OCI-LY1 (cell line): ENCODE measurements at regions not wholly inside any gene's neighbourhood (a gene's known extent, or its start where the extent isn't known, plus 50 kb on each side); places are given as distances from the start of the nearest gene placed in this dataset.

Source experiments
- CTCF ChIP-seq: fragments of 200-600 bp; sonication (generic), shearing (Covaris generic); IDR thresholded peaks from 2 replicates; pipeline ENCODE4 v1.5.1; 2017; ENCODE audit warnings: mild to moderate bottlenecking, antibody characterized with exemption, low read length, moderate library complexity, mixed read lengths
- EZH2 ChIP-seq: fragments of 200-600 bp; sonication (generic), shearing (Covaris generic); IDR thresholded peaks from 2 replicates; pipeline ENCODE4 v1.8.0; 2017; ENCODE audit warnings: borderline replicate concordance, mixed run types, mild to moderate bottlenecking, antibody characterized with exemption, low read length, moderate library complexity, mixed read lengths

DNA sequence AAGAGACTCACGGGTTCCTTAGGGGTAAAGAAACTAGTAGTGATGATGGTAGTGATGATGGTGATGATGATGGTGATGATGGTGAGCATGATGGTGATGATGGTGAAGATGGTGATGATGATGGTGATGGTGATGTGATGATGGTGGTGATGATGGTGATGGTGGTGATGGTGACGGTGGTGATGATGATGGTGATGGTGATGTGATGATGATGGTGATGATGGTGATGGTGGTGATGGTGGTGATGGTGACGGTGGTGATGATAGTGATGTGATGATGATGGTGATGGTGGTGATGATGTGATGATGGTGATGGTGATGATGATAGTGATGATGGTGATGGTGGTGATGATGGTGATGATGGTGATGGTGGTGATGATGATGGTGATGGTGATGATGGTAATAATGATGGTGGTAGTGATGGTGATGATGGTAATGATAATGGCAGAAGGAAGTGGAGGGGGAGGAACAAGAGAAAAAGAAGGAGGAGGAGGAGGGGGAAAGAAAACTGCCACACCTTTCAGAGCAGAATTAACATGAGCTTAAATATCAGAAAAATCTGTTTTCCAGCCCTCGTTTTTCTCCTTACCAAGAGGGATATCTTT lies 85.5 kb downstream of the FZD10 start:
- no peak for TF ChIP-seq CTCF
- no peak for TF ChIP-seq EZH2
